Neural cell (in vitro differentiated cells): ENCODE measurements at regions not wholly inside any gene's neighbourhood (a gene's known extent, or its start where the extent isn't known, plus 50 kb on each side); places are given as distances from the start of the nearest gene placed in this dataset.
"Not testable (repeated sequence)": the region's sequence is repeated elsewhere in the genome, so short reads cannot be mapped to it uniquely, and the experiment has no call there.

ENCODE experiments used
- H2AFZ ChIP-seq: fragments of 200-600, 300-800 bp; sonication (generic), shearing (Covaris generic); 2 replicates; pipeline ENCODE4 v1.6.0; 2014; ENCODE audit warnings: low read depth, mild to moderate bottlenecking, antibody characterized with exemption, low read length, moderate library complexity
- H3F3A ChIP-seq: fragments of 200-600 bp; shearing (Covaris generic); 2 replicates; pipeline ENCODE4 v1.6.1; 2016; ENCODE audit warnings: mild to moderate bottlenecking, moderate library complexity, mixed read lengths, antibody characterized with exemption, low read length; ENCODE audit not compliant: insufficient read depth, poor library complexity, severe bottlenecking
- H3K27ac ChIP-seq: fragments of 200-600, 300-800 bp; sonication (generic), shearing (Covaris generic); 2 replicates; pipeline ENCODE4 v1.5.1; 2014; ENCODE audit warnings: mild to moderate bottlenecking, low read length, moderate library complexity
- H3K27me3 ChIP-seq: fragments of 300-800, 200-600 bp; sonication (generic), shearing (Covaris generic); 2 replicates; pipeline ENCODE4 v1.6.0; 2014; ENCODE audit warnings: mild to moderate bottlenecking, low read depth, low read length, moderate library complexity; ENCODE audit not compliant: insufficient read depth
- H3K36me3 ChIP-seq: fragments of 300-800, 200-600 bp; sonication (generic), shearing (Covaris generic); 2 replicates; pipeline ENCODE4 v1.5.1; 2014; ENCODE audit warnings: mild to moderate bottlenecking, antibody characterized with exemption, low read length, moderate library complexity; ENCODE audit not compliant: insufficient read depth
- H3K4me2 ChIP-seq: fragments of 300-800, 200-600 bp; sonication (generic), shearing (Covaris generic); 2 replicates; pipeline ENCODE4 v1.6.0; 2014; ENCODE audit warnings: mild to moderate bottlenecking, low read length
- H3K4me3 ChIP-seq: fragments of 300-800, 200-600 bp; sonication (generic), shearing (Covaris generic); 2 replicates; pipeline ENCODE4 v1.5.1; 2014; ENCODE audit warnings: mild to moderate bottlenecking, low read length, moderate library complexity
- H3K79me2 ChIP-seq: fragments of 200-600 bp; shearing (Covaris generic); replicated peaks from 2 replicates; pipeline ENCODE4 v1.6.0; 2014; ENCODE audit warnings: mild to moderate bottlenecking, low read length, moderate library complexity; ENCODE audit not compliant: insufficient read depth
- H3K9ac ChIP-seq: fragments of 300-800, 200-600 bp; sonication (generic), shearing (Covaris generic); 2 replicates; pipeline ENCODE4 v1.6.1; 2016; ENCODE audit warnings: mild to moderate bottlenecking, low read length, mixed read lengths
- H3K9me2 ChIP-seq: fragments of 200-600 bp; shearing (Covaris generic); 2 replicates; pipeline ENCODE4 v1.6.1; 2016; ENCODE audit warnings: mild to moderate bottlenecking, low read length, mixed read lengths; ENCODE audit not compliant: insufficient read depth
- H3K9me3 ChIP-seq: fragments of 200-600, 300-800 bp; sonication (generic), shearing (Covaris generic); 2 replicates; pipeline ENCODE4 v1.6.1; 2016; ENCODE audit warnings: mild to moderate bottlenecking, mixed run types, low read length, moderate library complexity, mixed read lengths
- H4K20me1 ChIP-seq: fragments of 200-600 bp; shearing (Covaris generic); 2 replicates; pipeline ENCODE4 v1.6.1; 2016; ENCODE audit warnings: mild to moderate bottlenecking, mixed run types; ENCODE audit not compliant: insufficient read depth
- EP300 ChIP-seq: fragments of 450-650 bp; conservative IDR thresholded peaks from 2 replicates; pipeline ENCODE4 v1.6.1; 2014; ENCODE audit warnings: antibody characterized with exemption, mild to moderate bottlenecking, moderate library complexity; ENCODE audit not compliant: poor library complexity, severe bottlenecking
- EZH2 ChIP-seq: fragments of 200-600, 300-800 bp; shearing (Covaris generic), sonication (generic); IDR thresholded peaks from 2 replicates; pipeline ENCODE4 v1.6.1; 2014; ENCODE audit warnings: antibody characterized with exemption, low read length, borderline replicate concordance, mild to moderate bottlenecking; ENCODE audit not compliant: insufficient read depth, poor library complexity, severe bottlenecking
- MXI1 ChIP-seq: fragments of 450-650 bp; conservative IDR thresholded peaks from 2 replicates; pipeline ENCODE4 v1.6.1; 2014; ENCODE audit warnings: antibody characterized with exemption, mild to moderate bottlenecking; ENCODE audit not compliant: poor library complexity, severe bottlenecking
- RAD21 ChIP-seq: fragments of 450-650 bp; conservative IDR thresholded peaks from 2 replicates; pipeline ENCODE4 v1.6.1; 2014; ENCODE audit warnings: antibody characterized with exemption, mild to moderate bottlenecking, moderate library complexity
- SMC3 ChIP-seq: fragments of 450-650 bp; conservative IDR thresholded peaks from 2 replicates; pipeline ENCODE4 v1.6.1; 2014; ENCODE audit warnings: antibody characterized with exemption, mild to moderate bottlenecking, moderate library complexity; ENCODE audit not compliant: poor library complexity
- TF ChIP-seq, protein P1 (sequence below): IDR thresholded peaks from 2 replicates; pipeline ENCODE4 v1.6.1; 2012; ENCODE audit warnings: borderline replicate concordance
- TF ChIP-seq, protein P2 (sequence below): fragments of 450-650 bp; IDR thresholded peaks from 2 replicates; pipeline ENCODE4 v1.5.1; 2014; ENCODE audit warnings: antibody characterized with exemption, mild to moderate bottlenecking, moderate library complexity; ENCODE audit not compliant: poor library complexity, severe bottlenecking

DNA sequence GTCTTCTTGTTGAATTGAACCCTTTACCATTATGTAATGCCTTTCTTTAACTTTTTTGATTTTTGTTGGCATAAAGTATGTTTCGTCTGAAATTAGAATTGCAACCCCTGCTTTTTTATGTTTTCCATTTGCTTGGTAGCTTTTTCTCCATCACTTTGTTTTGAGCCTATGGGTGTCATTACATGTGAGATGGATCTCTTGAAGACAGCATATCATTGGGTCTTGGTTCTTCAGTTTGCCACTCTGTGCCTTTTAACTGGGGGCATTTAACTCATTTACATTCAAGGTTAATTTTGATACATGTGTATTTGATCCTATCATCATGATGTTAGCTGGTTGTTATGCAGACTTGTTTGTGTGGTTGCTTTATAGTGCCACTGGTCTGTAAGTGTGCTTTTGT, 489.4 kb upstream of the TNP1 start:
- no peak overlapping the region for H3K4me3 ChIP-seq
- H3K27me3 ChIP-seq, result no peaks in the 10 kb centered on the region
- H3K79me2 ChIP-seq, result no peaks in the 10 kb centered on the region
- H3K9me3 ChIP-seq, result no peaks in the 10 kb centered on the region
- no peaks in the 10 kb centered on the region for H3K36me3 ChIP-seq
- TF ChIP-seq SMC3 (no peak), EP300 (no peak), EZH2 (no peak), RAD21 (no peak), MXI1 (no peak)
- TF ChIP-seq, protein P1, sequence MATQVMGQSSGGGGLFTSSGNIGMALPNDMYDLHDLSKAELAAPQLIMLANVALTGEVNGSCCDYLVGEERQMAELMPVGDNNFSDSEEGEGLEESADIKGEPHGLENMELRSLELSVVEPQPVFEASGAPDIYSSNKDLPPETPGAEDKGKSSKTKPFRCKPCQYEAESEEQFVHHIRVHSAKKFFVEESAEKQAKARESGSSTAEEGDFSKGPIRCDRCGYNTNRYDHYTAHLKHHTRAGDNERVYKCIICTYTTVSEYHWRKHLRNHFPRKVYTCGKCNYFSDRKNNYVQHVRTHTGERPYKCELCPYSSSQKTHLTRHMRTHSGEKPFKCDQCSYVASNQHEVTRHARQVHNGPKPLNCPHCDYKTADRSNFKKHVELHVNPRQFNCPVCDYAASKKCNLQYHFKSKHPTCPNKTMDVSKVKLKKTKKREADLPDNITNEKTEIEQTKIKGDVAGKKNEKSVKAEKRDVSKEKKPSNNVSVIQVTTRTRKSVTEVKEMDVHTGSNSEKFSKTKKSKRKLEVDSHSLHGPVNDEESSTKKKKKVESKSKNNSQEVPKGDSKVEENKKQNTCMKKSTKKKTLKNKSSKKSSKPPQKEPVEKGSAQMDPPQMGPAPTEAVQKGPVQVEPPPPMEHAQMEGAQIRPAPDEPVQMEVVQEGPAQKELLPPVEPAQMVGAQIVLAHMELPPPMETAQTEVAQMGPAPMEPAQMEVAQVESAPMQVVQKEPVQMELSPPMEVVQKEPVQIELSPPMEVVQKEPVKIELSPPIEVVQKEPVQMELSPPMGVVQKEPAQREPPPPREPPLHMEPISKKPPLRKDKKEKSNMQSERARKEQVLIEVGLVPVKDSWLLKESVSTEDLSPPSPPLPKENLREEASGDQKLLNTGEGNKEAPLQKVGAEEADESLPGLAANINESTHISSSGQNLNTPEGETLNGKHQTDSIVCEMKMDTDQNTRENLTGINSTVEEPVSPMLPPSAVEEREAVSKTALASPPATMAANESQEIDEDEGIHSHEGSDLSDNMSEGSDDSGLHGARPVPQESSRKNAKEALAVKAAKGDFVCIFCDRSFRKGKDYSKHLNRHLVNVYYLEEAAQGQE, result no peak
- TF ChIP-seq, protein P2, sequence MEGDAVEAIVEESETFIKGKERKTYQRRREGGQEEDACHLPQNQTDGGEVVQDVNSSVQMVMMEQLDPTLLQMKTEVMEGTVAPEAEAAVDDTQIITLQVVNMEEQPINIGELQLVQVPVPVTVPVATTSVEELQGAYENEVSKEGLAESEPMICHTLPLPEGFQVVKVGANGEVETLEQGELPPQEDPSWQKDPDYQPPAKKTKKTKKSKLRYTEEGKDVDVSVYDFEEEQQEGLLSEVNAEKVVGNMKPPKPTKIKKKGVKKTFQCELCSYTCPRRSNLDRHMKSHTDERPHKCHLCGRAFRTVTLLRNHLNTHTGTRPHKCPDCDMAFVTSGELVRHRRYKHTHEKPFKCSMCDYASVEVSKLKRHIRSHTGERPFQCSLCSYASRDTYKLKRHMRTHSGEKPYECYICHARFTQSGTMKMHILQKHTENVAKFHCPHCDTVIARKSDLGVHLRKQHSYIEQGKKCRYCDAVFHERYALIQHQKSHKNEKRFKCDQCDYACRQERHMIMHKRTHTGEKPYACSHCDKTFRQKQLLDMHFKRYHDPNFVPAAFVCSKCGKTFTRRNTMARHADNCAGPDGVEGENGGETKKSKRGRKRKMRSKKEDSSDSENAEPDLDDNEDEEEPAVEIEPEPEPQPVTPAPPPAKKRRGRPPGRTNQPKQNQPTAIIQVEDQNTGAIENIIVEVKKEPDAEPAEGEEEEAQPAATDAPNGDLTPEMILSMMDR, result no peak
- H3K9me2 ChIP-seq, result no peaks in the 10 kb centered on the region
- no peaks in the 10 kb centered on the region for H3F3A ChIP-seq
- no peak overlapping the region for H3K9ac ChIP-seq
- H3K27ac ChIP-seq, result no peak overlapping the region
- H3K4me2 ChIP-seq, result no peak overlapping the region
- no peak overlapping the region for H2AFZ ChIP-seq
- no peaks in the 10 kb centered on the region for H4K20me1 ChIP-seq

DNA sequence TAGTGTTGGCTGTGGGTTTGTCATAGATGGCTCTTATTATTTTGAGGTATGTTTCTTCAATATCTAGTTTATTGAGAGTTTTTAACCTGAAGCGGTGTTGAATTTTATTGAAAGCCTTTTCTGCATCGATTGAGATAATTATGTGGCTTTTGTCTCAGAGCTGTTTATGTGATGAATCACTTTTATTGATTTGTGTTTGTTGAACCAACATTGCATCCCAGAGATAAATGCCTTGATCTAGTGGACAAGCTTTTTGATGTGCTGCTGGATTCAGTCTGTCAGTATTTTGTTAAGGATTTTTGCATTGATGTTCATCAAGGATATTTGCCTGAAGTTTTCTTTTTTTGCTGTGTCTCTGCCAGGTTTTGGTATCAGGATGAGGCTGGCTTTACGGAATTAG, 487.8 kb upstream of the TNP1 start:
- H2AFZ ChIP-seq, H3K27me3 ChIP-seq, H3K9me3 ChIP-seq, H3K9me2 ChIP-seq, H4K20me1 ChIP-seq, H3K9ac ChIP-seq, H3K27ac ChIP-seq, H3F3A ChIP-seq, H3K36me3 ChIP-seq, H3K79me2 ChIP-seq, H3K4me2 ChIP-seq, H3K4me3 ChIP-seq: not testable (repeated sequence)

DNA sequence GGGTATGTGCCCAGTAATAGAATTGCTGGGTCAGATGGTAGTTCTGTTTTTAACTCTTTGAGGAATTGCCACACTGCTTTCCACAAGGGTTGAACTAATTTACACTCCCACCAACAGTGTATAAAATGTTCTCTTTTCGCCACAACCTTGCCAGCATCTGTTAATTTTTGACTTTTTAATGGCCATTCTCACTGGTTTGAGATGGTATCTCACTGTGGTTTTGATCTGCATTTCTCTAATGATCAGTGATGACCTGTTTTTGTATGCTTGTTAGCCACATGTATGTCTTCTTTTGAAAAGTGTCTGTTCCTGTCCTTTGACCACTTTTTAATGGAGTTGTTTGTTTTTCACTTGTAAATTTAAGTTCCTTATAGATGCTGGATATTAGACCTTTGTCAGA, 486.2 kb upstream of the TNP1 start:
- not testable (repeated sequence) for H3K79me2 ChIP-seq, H2AFZ ChIP-seq, H3K27me3 ChIP-seq, H3F3A ChIP-seq, H4K20me1 ChIP-seq, H3K9me2 ChIP-seq, H3K4me2 ChIP-seq, H3K9me3 ChIP-seq, H3K4me3 ChIP-seq, H3K27ac ChIP-seq, H3K9ac ChIP-seq, H3K36me3 ChIP-seq
